ENCODE measurements at regions not wholly inside any gene's neighbourhood (a gene's known extent, or its start where the extent isn't known, plus 50 kb on each side); places are given as distances from the start of the nearest gene placed in this dataset.

DNA sequence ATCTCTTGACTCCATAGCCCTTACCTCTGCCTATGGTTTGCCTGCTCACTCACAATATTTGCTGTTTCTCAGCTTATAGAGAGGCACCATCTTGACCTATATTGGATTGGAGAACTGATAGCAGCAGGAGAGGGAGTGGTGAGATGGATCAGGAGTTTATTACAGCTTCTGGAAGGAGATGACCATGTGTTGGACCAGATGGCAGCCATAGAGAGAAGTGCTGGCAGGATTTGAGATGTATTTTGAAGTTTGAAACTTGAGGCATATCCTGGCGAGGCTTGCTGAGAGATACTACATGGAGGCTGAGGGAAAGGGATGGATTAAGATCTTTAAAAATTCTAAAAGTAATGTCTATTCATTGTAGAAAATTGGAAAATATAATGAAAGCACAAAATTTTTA, 198.0 kb upstream of the ZFP64 start:
- Histone ChIP-seq H3K9me3 (ENCODE audit: control extremely low read depth in 1 of 5, control insufficient read depth in 4 of 5, insufficient read depth in 2 of 5, low read depth in 1 of 5, low read length in 4 of 5) (peaks cover 0 to 3% (median 0%) of the 10 kb centered on the region in 5 experiments), H3K4me3 (ENCODE audit: control insufficient read depth in 1 of 7, extremely low read depth in 1 of 7, insufficient read depth in 4 of 7, low read depth in 2 of 7, low read length in 6 of 7) (no peak overlapping the region), H3K36me3 (ENCODE audit: control insufficient read depth in 4 of 4, insufficient read depth in 4 of 4, low read length in 3 of 4) (no peaks in the 10 kb centered on the region), H3K4me1 (ENCODE audit: control extremely low read depth in 1 of 4, control insufficient read depth in 4 of 4, insufficient read depth in 4 of 4, low read length in 3 of 4) (no peaks in the 10 kb centered on the region), H3K27me3 (replicated peaks in 2 of 5; ENCODE audit: control insufficient read depth in 4 of 5, insufficient read depth in 5 of 5, low read length in 4 of 5) (peaks cover 0 to 4% (median 0%) of the 10 kb centered on the region in 5 experiments), H3K27ac (ENCODE audit: insufficient read depth in 1 of 2, low read depth in 1 of 2, low read length in 2 of 2, poor library complexity in 1 of 2, severe bottlenecking in 2 of 2) (no peak overlapping the region)
- DNase-seq, result no peak
- ChIA-PET CTCF (no interaction called here), POLR2A (no interaction called here)
- no CpG with 5 or more reads among the region's 1 CpG for WGBS (ENCODE audit: insufficient coverage)

GRCh38 chr20:52383995-52384621, 192.5 kb upstream of the ZFP64 start:
- POLR2A ChIA-PET, result no interaction called here
- Histone ChIP-seq H3K4me3 (ENCODE audit: control insufficient read depth in 1 of 7, extremely low read depth in 1 of 7, insufficient read depth in 4 of 7, low read depth in 2 of 7, low read length in 6 of 7) (no peak overlapping the region), H3K36me3 (ENCODE audit: control insufficient read depth in 4 of 4, insufficient read depth in 4 of 4, low read length in 3 of 4) (no peaks in the 10 kb centered on the region), H3K4me1 (ENCODE audit: control extremely low read depth in 1 of 4, control insufficient read depth in 4 of 4, insufficient read depth in 4 of 4, low read length in 3 of 4) (no peaks in the 10 kb centered on the region), H3K27me3 (replicated peaks in 2 of 5; ENCODE audit: control insufficient read depth in 4 of 5, insufficient read depth in 5 of 5, low read length in 4 of 5) (peaks cover 0 to 6% (median 0%) of the 10 kb centered on the region in 5 experiments), H3K9me3 (ENCODE audit: control extremely low read depth in 1 of 5, control insufficient read depth in 4 of 5, insufficient read depth in 2 of 5, low read depth in 1 of 5, low read length in 4 of 5) (peaks cover 0 to 3% (median 0%) of the 10 kb centered on the region in 5 experiments), H3K27ac (ENCODE audit: insufficient read depth in 1 of 2, low read depth in 1 of 2, low read length in 2 of 2, poor library complexity in 1 of 2, severe bottlenecking in 2 of 2) (no peak overlapping the region)
- CTCF ChIA-PET, result interaction anchor here (1.6 kb wide), 1 partner anchor 74 kb away, joined by 3 read pairs; no protein-coding TSS in a partner anchor
- DNase-seq, result no peak
- WGBS (ENCODE audit: insufficient coverage), result 100% methylated on average over 5 of the region's 10 CpGs

DNA sequence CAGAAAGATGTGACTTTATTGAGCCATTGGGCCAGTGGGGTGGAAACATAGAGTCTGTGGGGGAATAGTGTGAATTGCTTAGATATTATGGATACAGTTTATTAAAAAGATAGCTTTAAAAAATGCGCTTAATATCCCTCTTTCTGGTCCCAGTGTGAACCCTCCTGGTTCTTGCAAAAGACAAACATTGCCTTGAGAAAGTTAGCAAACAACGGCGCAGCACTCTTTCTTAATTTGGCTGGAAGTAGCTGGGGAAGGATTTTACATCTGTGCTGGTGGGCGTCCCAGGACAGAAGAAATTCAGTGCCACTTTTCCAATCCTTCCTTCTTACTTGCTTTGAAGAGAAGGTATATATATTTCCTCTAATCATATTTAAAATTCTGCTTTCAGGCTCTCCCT, 191.4 kb upstream of the ZFP64 start:
- H3K27ac ChIP-seq (ENCODE audit: insufficient read depth in 1 of 2, low read depth in 1 of 2, low read length in 2 of 2, poor library complexity in 1 of 2, severe bottlenecking in 2 of 2), result no peak overlapping the region
- ChIA-PET POLR2A (no interaction called here), CTCF (interaction anchor here (0.6 to 1.6 kb wide), 2 partner anchors 73 to 114 kb away, joined by 3 read pairs; no protein-coding TSS in a partner anchor)
- H3K4me1 ChIP-seq (ENCODE audit: control extremely low read depth in 1 of 4, control insufficient read depth in 4 of 4, insufficient read depth in 4 of 4, low read length in 3 of 4), result no peaks in the 10 kb centered on the region
- no peaks in the 10 kb centered on the region for H3K36me3 ChIP-seq (ENCODE audit: control insufficient read depth in 4 of 4, insufficient read depth in 4 of 4, low read length in 3 of 4)
- no peak for DNase-seq
- peaks cover 0 to 6% (median 0%) of the 10 kb centered on the region in 5 experiments for H3K27me3 ChIP-seq (replicated peaks in 2 of 5; ENCODE audit: control insufficient read depth in 4 of 5, insufficient read depth in 5 of 5, low read length in 4 of 5)
- 95% methylated on average over 3 of the region's 4 CpGs for WGBS (ENCODE audit: insufficient coverage)
- peaks cover 0 to 3% (median 0%) of the 10 kb centered on the region in 5 experiments for H3K9me3 ChIP-seq (ENCODE audit: control extremely low read depth in 1 of 5, control insufficient read depth in 4 of 5, insufficient read depth in 2 of 5, low read depth in 1 of 5, low read length in 4 of 5)
- H3K4me3 ChIP-seq (ENCODE audit: control insufficient read depth in 1 of 7, extremely low read depth in 1 of 7, insufficient read depth in 4 of 7, low read depth in 2 of 7, low read length in 6 of 7), result no peak overlapping the region

- Histone ChIP-seq H3K4me3 (ENCODE audit: control insufficient read depth in 1 of 7, extremely low read depth in 1 of 7, insufficient read depth in 4 of 7, low read depth in 2 of 7, low read length in 6 of 7) (no peak overlapping the region), H3K9me3 (ENCODE audit: control extremely low read depth in 1 of 5, control insufficient read depth in 4 of 5, insufficient read depth in 2 of 5, low read depth in 1 of 5, low read length in 4 of 5) (peaks cover 0 to 3% (median 0%) of the 10 kb centered on the region in 5 experiments), H3K36me3 (ENCODE audit: control insufficient read depth in 4 of 4, insufficient read depth in 4 of 4, low read length in 3 of 4) (no peaks in the 10 kb centered on the region), H3K27me3 (replicated peaks in 2 of 5; ENCODE audit: control insufficient read depth in 4 of 5, insufficient read depth in 5 of 5, low read length in 4 of 5) (peaks cover 0 to 7% (median 0%) of the 10 kb centered on the region in 5 experiments), H3K4me1 (ENCODE audit: control extremely low read depth in 1 of 4, control insufficient read depth in 4 of 4, insufficient read depth in 4 of 4, low read length in 3 of 4) (no peaks in the 10 kb centered on the region), H3K27ac (ENCODE audit: insufficient read depth in 1 of 2, low read depth in 1 of 2, low read length in 2 of 2, poor library complexity in 1 of 2, severe bottlenecking in 2 of 2) (no peak overlapping the region)
- CTCF ChIA-PET, result interaction anchor here (0.6 to 1.8 kb wide), 6 partner anchors 8 to 457 kb away, joined by 3 to 5 read pairs (median 3); no protein-coding TSS in a partner anchor
- POLR2A ChIA-PET, result no interaction called here
- DNase-seq, result peak; percentile 1 to 21 (median 10)
- WGBS (ENCODE audit: insufficient coverage), result 20% methylated on average over 4 of the region's 7 CpGs
Observed at GRCh38 chr20:52379723-52380336, 188.3 kb upstream of the ZFP64 start.

- no peaks in the 10 kb centered on the region for H3K36me3 ChIP-seq (ENCODE audit: control insufficient read depth in 4 of 4, insufficient read depth in 4 of 4, low read length in 3 of 4)
- POLR2A ChIA-PET, result no interaction called here
Observed at GRCh38 chr20:52372169-52372568, 180.6 kb upstream of the ZFP64 start.

DNA sequence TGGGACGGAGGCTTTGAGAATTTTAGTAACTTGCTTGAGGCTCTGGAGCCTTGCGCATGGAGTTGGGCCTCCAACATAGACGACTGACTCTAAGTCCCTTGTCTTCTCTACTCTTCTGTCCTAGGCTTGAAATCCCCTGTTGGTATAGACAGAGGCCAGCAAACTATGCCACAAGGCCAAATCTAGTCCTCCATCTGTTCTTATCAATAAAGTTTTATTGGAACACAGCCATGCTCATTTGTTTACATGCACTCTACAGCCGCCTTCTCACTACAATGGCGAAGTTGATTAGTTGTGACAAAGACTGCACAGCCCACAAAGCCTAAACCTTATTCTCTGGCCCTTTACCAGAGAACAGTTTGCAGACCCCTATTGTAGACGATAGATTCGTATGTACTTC, 174.1 kb upstream of the ZFP64 start:
- POLR2A ChIA-PET, result no interaction called here

More at GRCh38 chr20:52372169-52372568, 180.6 kb upstream of the ZFP64 start:
- Histone ChIP-seq H3K4me3 (ENCODE audit: control insufficient read depth in 1 of 7, extremely low read depth in 1 of 7, insufficient read depth in 4 of 7, low read depth in 2 of 7, low read length in 6 of 7) (no peak overlapping the region), H3K4me1 (ENCODE audit: control extremely low read depth in 1 of 4, control insufficient read depth in 4 of 4, insufficient read depth in 4 of 4, low read length in 3 of 4) (no peaks in the 10 kb centered on the region), H3K9me3 (ENCODE audit: control extremely low read depth in 1 of 5, control insufficient read depth in 4 of 5, insufficient read depth in 2 of 5, low read depth in 1 of 5, low read length in 4 of 5) (no peaks in the 10 kb centered on the region), H3K27ac (ENCODE audit: insufficient read depth in 1 of 2, low read depth in 1 of 2, low read length in 2 of 2, poor library complexity in 1 of 2, severe bottlenecking in 2 of 2) (no peak overlapping the region), H3K27me3 (replicated peaks in 2 of 5; ENCODE audit: control insufficient read depth in 4 of 5, insufficient read depth in 5 of 5, low read length in 4 of 5) (peaks cover 0 to 9% (median 2%) of the 10 kb centered on the region in 5 experiments)
- DNase-seq, result no peak
- CTCF ChIA-PET, result interaction anchor here (1.7 kb wide), 1 partner anchor 8 kb away, joined by 5 read pairs; no protein-coding TSS in a partner anchor
- 85% methylated on average over 4 of the region's 4 CpGs for WGBS (ENCODE audit: insufficient coverage)

GRCh38 chr20:52364405-52364804, 172.8 kb upstream of the ZFP64 start:
- WGBS (ENCODE audit: insufficient coverage), result no CpG with 5 or more reads among the region's 1 CpG
- CTCF ChIA-PET, result no interaction called here
- H3K36me3 ChIP-seq (ENCODE audit: control insufficient read depth in 4 of 4, insufficient read depth in 4 of 4, low read length in 3 of 4), result no peaks in the 10 kb centered on the region
- DNase-seq, result no peak
- H3K4me3 ChIP-seq (ENCODE audit: control insufficient read depth in 1 of 7, extremely low read depth in 1 of 7, insufficient read depth in 4 of 7, low read depth in 2 of 7, low read length in 6 of 7), result no peak overlapping the region
- POLR2A ChIA-PET, result no interaction called here
- no peaks in the 10 kb centered on the region for H3K27me3 ChIP-seq (replicated peaks in 2 of 5; ENCODE audit: control insufficient read depth in 4 of 5, insufficient read depth in 5 of 5, low read length in 4 of 5)
- H3K4me1 ChIP-seq (ENCODE audit: control extremely low read depth in 1 of 4, control insufficient read depth in 4 of 4, insufficient read depth in 4 of 4, low read length in 3 of 4), result no peaks in the 10 kb centered on the region
- peaks cover 0 to 1% (median 0%) of the 10 kb centered on the region in 5 experiments for H3K9me3 ChIP-seq (ENCODE audit: control extremely low read depth in 1 of 5, control insufficient read depth in 4 of 5, insufficient read depth in 2 of 5, low read depth in 1 of 5, low read length in 4 of 5)
- H3K27ac ChIP-seq (ENCODE audit: insufficient read depth in 1 of 2, low read depth in 1 of 2, low read length in 2 of 2, poor library complexity in 1 of 2, severe bottlenecking in 2 of 2), result no peak overlapping the region

More for the DNA sequence above, 174.1 kb upstream of the ZFP64 start:
- no peaks in the 10 kb centered on the region for H3K36me3 ChIP-seq (ENCODE audit: control insufficient read depth in 4 of 4, insufficient read depth in 4 of 4, low read length in 3 of 4)
- H3K9me3 ChIP-seq (ENCODE audit: control extremely low read depth in 1 of 5, control insufficient read depth in 4 of 5, insufficient read depth in 2 of 5, low read depth in 1 of 5, low read length in 4 of 5), result peaks cover 0 to 1% (median 0%) of the 10 kb centered on the region in 5 experiments
- H3K27ac ChIP-seq (ENCODE audit: insufficient read depth in 1 of 2, low read depth in 1 of 2, low read length in 2 of 2, poor library complexity in 1 of 2, severe bottlenecking in 2 of 2), result no peak overlapping the region
- H3K4me1 ChIP-seq (ENCODE audit: control extremely low read depth in 1 of 4, control insufficient read depth in 4 of 4, insufficient read depth in 4 of 4, low read length in 3 of 4), result no peaks in the 10 kb centered on the region
- CTCF ChIA-PET, result no interaction called here
- 95% methylated on average over 5 of the region's 7 CpGs for WGBS (ENCODE audit: insufficient coverage)
- peaks cover 0 to 5% (median 0%) of the 10 kb centered on the region in 5 experiments for H3K27me3 ChIP-seq (replicated peaks in 2 of 5; ENCODE audit: control insufficient read depth in 4 of 5, insufficient read depth in 5 of 5, low read length in 4 of 5)
- H3K4me3 ChIP-seq (ENCODE audit: control insufficient read depth in 1 of 7, extremely low read depth in 1 of 7, insufficient read depth in 4 of 7, low read depth in 2 of 7, low read length in 6 of 7), result no peak overlapping the region
- DNase-seq, result no peak
